Globus pallidus (tissue), 1 donor: ENCODE measurements at regions not wholly inside any gene's neighbourhood (a gene's known extent, or its start where the extent isn't known, plus 50 kb on each side); places are given as distances from the start of the nearest gene placed in this dataset.
"Not testable (repeated sequence)": the region's sequence is repeated elsewhere in the genome, so short reads cannot be mapped to it uniquely, and the experiment has no call there.

ENCODE experiments used
- DNase-seq: peaks from one replicate; pipeline ENCODE4 v3.0.0-alpha.2; 2015; ENCODE audit warnings: low spot score

DNA sequence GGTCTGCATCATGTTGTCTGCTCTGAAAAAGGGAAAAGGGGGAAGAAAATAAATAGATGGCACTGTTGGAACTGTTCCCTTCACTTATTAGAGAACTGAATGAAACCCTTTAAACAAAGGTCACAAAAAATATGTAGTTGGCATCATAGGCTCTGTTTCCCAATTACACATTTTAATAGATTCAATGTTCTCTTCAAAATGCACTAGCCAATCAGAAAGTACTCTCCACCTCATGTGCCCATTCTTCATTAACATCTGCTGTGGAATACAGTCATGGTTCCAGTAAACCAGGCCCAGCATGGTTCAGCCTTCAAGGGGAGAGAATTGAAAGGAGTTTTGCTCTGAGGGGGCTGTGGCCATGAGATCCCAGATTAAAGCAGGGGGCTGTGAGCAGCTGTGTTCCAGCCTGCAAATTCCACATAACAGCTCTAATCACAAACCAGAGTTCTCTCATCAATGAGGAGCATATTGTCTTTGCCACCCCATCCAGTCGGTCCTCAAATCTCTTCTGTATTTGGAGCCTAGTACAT lies 165.9 kb upstream of the CREB1 start:
- no peak for DNase-seq

DNA sequence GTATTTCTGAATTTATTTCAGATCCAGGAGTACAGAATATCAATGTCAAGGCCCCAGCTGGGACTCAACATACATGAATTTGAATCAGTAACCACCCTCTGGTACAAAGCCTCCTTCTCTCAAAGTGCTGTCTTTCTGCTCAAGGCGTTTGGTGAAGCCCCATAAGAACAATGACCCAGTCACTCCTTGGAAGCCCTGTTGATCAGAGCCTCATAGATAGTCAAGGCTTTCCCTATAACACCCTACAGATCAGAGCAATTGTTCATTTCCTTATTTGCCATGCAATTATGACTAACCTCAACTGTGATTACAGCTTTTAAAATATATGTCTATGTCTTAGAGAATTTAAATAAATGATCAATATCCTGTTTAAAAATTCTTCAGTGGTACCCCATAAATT lies 159.1 kb upstream of the CREB1 start:
- DNase-seq: no peak

DNA sequence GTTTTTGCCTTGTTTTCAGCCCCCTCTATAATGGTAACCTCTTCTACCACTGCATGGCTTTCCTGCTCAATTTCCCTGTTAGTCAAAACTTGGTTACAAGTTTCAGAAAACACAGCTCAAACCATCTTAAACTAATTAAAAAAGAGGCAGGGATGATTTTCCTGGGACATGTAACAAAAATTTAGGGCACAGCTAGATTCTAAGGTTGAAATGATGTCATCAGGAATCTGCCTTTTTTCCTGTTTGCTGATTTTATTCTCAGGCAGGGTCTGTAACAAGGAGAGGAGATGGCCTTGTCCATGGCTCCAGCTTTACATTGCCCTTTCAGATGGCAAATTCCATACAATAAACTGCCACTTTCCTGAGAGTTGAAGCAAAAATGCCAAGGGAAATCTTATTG lies 157.9 kb upstream of the CREB1 start:
- DNase-seq: no peak

DNA sequence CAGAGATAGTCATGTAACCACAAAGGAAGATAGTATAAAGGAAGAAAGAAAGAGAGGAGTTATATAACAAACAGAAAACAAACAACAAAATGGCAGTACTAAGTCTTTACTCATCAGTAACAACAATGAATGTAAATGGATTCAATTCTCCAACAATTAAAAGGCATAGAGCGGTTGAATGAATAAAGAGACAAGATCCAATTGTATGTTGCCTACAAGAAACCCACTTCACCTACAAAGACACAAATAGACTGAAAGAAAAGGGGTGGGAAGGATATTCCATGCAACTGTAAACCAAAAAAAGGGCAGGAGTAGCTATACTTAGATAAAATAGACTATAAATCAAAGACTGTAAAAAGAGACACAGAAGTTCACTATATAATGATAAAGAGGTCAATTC lies 157.3 kb upstream of the CREB1 start:
- no peak for DNase-seq

DNA sequence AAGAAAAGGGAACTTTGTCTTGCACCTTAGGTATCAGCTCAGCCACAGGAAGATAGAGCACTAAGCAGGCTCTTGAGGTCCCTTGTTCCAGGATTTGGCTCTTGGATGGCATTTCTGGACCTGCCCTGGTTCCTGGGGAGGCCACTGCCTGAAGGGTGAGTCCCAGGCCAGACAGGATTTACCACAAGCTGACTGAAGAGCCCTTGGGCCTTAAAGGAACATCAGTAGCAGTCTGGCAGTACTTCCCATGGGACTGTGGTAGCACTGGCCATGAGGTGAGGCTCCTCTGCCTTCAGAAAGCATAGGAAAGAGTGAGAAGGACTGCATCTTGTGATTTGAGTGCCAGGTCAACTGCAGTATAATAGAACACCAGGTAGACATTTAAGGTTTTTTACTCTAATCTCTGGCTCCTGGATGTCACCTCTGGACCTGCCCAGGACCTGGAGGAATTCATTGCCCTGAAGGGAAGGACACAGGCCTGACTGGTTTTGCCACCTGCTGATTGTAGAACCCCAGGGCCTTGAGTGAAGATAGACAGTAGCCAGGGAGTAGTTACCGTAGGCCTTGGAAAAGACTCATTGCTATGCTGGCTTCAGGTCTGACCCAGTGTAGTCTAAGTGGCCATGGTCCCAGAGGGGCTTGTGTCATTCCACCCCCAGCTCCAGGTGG lies 154.4 kb upstream of the CREB1 start:
- no peak for DNase-seq

DNA sequence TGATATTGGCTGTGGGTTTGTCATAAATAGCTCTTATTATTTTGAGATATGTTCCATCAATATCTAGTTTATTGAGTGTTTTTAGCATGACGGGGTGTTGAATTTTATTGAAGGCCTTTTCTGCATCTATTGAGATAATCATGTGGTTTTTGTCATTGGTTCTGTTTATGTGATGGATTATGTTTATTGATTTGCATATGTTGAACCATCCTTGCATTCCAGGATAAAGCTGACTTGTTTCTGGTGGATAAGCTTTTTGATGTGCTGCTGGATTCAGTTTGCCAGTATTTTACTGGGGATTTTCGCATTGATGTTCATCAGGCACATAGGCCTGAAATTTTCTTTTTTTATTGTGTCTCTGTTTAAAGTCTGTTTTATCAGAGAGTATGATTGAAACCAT lies 151.1 kb upstream of the CREB1 start:
- not testable (repeated sequence) for DNase-seq

DNA sequence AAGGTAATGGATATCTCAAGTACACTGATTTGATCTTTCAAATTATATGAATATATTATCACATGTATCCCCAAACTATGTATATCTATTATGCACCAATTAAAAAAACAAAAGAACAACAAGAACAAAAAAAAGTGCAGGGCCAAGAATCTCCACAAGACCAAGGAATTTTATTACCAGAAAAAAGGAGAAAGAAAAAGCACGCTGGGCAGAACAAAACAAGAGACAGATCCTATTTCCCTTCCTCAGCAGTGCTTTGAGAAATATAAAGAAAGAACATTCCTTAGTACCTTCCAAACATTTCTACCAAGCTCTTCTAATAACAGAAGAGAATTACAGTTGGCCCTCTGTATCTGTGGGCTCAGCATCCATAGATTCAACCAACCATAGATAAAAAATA lies 144.7 kb upstream of the CREB1 start:
- DNase-seq: no peak

DNA sequence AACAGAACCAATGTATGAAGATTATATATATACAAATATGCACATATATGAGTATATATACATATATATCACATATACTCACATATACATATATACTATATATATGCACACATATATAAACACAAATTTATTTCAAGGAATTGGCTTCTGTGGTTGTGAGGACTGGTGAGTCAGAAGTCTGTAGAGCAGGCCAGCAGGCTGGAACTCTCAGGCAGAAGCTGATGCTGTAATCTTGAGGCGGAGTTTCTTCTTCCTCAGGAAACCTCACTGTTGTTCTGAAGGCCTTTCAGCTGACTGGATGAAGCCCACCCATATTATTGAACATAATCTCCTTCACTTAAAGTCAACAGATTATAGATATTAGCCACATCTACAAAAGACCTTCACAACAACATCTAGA lies 143.9 kb upstream of the CREB1 start:
- no peak for DNase-seq

DNA sequence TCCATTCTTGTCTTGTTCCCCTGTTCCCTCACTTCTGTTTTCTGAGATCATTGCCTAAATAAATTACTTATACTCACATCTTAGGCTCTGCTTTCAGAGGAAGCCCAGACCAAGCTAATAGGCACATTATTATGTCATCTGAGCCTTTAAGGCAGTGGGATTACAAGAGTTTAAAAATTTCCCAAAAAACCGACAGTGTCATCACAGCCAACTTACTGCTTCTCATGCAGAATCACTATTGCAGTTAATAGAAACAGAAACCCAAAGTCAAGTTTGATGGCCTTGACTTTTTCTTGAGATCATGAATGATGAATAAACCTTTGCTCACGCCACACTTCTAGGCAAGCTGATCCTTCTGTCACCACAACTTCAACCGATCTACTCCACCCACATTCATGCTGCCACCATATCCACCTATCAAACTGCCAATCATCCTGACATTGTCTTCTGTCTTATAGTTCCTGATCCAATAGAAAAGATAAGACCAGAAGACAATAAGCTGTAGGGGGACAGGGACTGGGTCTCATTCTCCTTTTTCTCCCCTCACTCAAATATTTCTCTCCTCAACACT lies 142.7 kb upstream of the CREB1 start:
- no peak for DNase-seq

DNA sequence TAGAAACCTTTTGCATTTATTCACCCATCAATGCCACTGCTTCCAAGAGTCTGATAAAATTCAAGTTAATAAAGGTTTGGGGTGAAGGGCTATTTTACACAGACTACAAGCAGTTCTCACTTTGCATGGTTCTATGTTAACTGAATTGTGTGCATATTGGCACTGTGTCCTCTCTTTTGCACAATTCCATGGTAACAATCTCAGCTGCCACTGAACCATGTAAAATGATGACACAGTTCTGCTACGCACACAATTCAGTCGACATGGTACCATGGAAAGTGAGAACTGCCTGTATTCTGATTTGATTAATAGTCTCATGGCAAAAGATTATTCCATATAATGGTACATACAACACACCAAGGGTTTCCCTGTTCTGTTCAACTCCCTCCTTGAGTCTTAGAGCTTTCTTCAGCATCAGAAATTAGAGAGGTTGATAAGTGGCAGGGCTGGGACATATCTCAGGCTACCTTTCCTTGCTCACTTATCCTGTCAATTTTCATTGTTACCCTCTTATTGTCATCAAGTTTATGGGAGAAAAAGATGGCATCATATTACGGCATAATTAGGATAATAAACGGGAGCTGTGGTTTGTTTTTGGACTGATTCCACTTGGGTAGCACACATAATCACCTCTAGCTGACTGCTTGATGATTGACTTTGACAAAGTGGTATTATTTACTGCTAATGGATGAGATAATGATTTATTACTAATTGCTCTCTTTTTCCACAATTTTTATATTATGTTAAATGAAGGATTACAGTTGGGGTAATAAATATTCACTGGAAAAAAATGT lies 139.3 kb upstream of the CREB1 start:
- no peak for DNase-seq

DNA sequence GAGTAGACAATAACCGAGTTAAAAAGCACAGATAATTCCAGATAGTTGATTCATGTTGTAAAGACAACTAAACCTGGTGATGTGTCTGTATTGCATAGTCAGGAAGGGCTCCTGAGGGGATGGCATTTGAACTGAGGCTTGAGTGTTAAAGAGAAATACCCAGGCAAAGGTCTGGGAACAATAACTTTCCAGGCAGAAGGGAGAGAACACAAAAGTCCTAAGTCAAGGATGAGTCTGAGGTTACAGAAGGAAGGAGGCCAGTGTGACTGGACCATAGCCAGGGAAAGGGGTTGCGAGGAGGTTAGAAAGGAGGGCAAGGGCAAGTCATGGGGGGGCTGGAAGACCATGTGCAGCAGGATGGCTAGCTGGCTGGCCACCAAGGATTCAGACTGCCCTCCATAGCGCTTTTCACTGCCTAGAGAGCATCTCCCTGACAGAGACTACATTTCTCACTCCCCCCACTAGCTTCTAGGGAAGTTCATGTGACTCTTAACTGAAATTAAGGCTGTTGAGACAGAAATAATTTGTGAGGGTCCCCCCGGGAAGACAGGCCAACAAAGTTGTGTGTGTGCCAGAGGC lies 135.5 kb upstream of the CREB1 start:
- no peak for DNase-seq

DNA sequence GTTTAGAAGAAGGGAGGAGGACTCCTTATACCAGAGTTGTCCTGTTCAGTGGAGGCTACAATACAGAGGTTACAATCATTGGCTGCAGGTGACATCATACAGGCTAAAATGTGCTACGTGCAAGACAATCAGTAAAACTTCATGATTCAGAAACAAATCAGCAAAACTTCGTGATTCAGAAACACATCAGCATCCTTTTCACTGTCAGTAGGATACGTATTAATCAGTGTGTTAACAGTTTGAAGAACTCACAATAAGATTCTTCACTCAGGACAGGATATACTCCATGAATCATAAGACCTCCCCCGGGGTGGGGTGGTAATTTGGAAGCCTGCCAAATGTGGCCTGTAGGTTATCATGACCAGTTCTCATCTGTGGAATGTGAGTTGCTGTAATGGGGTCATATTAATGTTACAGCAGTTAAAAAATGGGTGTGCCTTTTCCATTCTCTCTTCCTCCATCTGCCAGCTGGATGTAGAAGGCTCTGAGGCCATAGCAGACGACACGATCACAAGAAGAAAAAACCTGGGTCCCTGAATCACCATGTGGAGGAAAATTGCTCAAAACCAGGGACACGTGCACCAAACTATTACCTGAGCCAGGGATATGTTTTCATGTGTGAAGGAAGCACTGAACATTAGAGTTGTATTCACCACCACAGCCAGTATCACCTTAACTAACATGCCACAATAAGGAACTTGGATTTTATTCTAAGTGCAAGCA lies 134.8 kb upstream of the CREB1 start:
- no peak for DNase-seq

DNA sequence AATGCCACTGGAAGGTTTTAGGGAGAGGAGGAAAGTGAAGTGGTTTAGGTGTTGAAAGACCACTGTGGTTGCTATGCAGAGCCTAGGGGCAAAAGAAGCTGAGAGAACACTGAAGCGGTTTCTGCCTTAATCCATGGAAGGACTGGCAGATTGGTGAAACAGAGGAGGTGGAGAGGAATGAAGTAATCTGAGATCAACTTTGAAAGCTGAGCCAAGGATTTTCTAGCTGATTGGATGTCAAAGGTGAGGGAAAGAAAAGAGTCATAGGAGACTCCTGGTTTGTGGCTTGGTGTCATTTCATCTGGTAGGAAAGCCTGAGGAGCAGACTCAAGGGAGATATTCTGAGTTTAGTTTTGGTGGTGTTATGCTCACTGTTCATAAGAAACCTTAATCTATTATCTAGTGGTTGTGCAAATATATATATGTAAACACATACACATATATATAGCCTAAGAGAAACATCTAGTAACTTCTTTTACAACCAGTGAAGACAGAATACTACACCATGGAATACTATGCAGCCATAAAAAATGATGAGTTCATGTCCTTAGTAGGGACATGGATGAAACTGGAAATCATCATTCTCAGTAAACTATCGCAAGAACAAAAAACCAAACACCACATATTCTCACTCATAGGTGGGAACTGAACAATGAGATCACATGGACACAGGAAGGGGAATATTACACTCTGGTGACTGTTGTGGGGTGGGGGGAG lies 134.1 kb upstream of the CREB1 start:
- DNase-seq: no peak

DNA sequence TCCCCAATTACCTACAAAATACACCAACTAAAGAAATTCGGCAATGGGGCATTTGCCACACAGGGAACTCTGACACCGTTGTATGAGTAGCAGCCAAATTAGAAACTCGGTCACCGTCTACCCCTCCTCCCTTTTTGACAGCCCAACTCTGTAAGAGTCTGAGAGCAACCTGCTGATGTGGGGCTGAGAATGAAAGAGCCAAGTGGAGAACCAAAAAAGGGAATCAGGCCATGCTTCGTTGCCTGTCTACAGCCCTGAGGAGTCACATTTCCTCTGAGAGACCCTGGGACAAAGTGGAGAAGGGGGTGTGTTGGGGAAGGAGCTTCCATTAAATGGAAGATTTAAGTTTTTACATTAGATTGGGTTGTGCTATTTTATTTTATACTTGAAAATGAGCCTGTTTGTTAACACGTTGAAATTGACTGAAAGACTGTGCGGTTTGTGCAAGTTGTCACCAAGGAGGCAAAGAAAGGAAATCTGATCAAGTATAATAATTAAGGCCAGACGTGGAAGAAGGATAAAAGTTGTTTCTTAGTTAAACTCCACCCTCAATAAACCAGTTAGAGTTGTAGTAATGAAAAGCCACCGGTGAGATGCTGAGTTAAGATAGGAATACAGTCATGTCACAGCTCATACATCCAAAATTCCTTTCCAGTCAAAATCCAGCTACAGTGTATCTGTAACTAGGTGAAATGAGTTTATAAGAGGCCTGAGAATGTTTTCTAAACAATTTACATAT lies 131.7 kb upstream of the CREB1 start:
- DNase-seq: no peak

DNA sequence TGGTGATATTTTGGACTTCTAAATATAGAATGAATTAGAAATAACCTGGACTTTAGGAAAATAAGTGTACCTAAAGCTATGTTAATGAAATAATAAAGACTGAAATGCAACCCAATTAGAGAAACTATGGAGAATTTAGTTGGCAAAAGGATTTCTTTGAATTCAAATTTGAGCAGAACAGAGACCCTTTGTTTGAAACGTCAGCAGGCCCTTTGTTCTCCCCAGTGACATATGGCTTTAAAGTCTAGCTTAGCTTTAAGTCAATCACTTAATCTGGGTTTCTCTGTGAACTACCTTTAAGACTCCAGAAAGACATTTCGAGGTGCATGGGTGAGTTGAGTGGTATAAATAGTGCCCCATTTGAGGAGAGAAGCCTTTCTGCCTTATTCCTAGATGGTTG lies 130.5 kb upstream of the CREB1 start:
- peak; percentile 63 for DNase-seq

DNA sequence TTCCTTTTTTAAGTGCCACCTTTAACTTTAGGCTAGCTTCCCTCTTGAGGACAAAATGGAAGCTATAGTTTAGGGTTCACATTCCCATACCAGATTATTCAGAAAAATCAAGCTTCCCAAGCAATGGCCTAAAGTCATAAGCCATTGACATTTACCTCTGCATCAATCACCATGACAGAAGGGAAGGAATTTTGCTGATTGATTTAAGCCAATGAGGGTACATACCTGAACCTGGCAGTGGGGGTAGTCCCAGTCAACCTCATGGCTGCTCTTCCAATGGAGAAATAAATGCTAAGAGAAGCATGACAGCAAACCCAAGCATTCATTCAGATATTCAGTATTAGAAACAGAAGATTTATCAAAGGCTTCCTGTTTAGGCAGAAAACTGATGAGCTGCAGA lies 128.4 kb upstream of the CREB1 start:
- no peak for DNase-seq

DNA sequence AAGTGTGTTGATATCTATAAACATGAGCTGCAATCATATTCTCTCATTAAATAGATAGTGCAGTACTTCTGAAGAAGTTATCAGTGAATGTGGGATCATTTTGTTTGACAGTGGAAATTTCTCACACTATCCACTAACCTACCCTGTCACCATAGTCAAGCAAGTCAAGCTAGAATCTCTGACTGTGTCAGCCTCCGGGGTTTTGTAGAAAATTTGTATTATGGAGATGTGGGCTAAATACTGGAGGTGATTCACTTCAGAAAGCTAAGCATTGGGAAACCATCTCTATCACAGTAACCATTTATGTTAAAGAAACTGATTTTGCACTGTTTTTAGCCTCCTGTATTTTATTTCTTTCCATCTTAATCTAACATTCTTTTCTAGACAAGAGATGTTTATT lies 126.6 kb upstream of the CREB1 start:
- DNase-seq: no peak

DNA sequence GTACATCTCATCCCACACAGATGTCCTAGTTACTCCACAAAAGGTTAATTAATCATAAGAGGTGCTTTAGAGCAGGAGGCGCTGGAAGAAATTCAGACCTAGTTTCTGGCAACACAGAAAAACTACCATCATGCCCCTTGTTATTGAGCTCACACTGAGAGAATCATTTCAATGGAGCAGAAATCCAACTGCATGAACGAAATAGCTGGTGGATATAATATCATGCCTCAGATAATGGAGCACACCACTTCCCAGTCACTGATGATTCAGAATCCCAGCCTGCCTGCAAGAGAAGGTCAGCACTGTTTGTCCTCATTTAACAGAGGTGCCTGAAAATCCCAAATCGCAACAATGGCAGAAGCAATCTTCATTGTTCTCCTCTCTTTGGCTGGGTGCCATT lies 125.8 kb upstream of the CREB1 start:
- no peak for DNase-seq

DNA sequence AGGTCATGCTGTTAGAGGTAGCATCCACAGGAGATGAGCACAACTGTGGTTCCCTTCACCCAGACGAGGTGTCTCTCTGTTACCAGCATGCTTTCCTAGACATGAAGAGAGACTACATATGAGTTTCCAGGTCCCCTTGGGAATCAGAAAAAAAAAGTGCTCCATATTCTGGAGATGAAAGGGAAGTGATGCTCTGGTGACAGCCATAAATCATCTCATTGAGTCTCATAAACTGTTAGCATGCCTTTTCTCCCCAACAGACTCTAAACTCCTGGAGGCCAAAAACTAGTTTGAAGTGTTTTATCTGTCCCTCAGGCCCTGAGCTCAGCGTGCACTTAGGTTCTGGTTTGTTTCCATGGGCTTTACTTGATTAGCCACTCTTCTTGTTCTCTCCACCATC lies 124.6 kb upstream of the CREB1 start:
- DNase-seq: no peak

DNA sequence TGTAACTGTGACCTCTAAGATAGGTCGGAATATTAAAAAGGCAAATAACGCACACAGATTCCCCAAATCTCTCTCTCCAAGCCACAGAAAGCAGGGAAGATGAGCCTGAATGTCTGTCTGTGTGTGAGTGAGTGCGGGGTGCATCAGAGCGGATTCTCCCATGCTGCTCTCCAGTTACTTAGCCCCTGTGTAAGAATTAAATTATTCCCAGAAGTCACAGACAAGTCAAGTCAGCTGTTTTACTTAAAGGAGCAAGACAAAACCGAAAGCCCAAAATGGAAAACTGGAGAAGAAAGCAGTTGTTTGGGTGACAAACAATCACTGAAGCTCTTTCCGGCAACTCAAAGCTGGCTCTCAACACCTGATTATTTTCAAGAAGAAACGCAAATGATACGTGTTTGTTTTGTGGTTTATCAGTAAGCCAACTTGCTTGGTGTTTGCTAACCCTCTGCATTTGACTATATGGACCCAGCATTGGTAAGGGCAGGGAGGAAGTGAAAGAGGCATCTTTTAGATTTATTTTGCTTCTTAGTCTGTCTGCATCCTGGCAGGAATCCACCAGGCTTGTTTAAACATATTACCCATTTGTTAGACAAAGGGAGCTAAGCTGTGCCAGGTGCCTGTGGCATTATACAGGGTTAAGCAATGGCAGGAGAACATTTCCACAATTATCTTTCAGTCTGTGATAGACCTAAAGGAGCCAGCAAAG lies 121.5 kb upstream of the CREB1 start:
- no peak for DNase-seq
